Ascending aorta (tissue), 2 donors: ENCODE measurements at regions not wholly inside any gene's neighbourhood (a gene's known extent, or its start where the extent isn't known, plus 50 kb on each side); places are given as distances from the start of the nearest gene placed in this dataset.

Experiments
- DNase-seq, 2 donors: peaks; one replicate each; pipeline ENCODE4 v3.0.0-alpha.2; 2019; ENCODE audit warnings: low spot score in 2 of 2
- H3K27ac ChIP-seq, 2 donors: fragments of 200-600 bp; sonication (generic); one replicate each; pipeline ENCODE4 v1.5.1; 2016 to 2017; ENCODE audit warnings: mild to moderate bottlenecking in 1 of 2
- H3K27me3 ChIP-seq: fragments of 200-600 bp; sonication (generic); one replicate; pipeline ENCODE4 v1.5.1; 2017
- H3K36me3 ChIP-seq, 2 donors: fragments of 200-600 bp; sonication (generic); one replicate each; pipeline ENCODE4 v1.5.1; 2016
- H3K4me1 ChIP-seq, 2 donors: fragments of 200-600 bp; sonication (generic); one replicate each; pipeline ENCODE4 v1.5.1; 2016 to 2017; ENCODE audit warnings: mild to moderate bottlenecking in 1 of 2
- H3K4me3 ChIP-seq, 2 donors: fragments of 200-600 bp; sonication (generic); one replicate each; pipeline ENCODE4 v1.5.1; 2016 to 2017; ENCODE audit warnings: mild to moderate bottlenecking in 1 of 2
- H3K9me3 ChIP-seq, 2 donors: fragments of 200-600 bp; sonication (generic); one replicate each; pipeline ENCODE4 v1.5.1; 2016
- intact Hi-C: fragments of 100-400 bp; cut with DNase I; formaldehyde crosslinking; loops from one replicate; pipeline ENCODE4 v1.15.1; 2023
- TF ChIP-seq, protein P1 (sequence below), 3 experiments: fragments of 200-600 bp in 2 of 3; fragments of 450-650 bp in 1 of 3; sonication (generic) in 2 of 3; IDR thresholded peaks; one replicate each; pipeline ENCODE4 v1.5.1; 2016 to 2019; ENCODE audit warnings: antibody characterized with exemption in 3 of 3, mild to moderate bottlenecking in 1 of 3, moderate library complexity in 1 of 3

DNA sequence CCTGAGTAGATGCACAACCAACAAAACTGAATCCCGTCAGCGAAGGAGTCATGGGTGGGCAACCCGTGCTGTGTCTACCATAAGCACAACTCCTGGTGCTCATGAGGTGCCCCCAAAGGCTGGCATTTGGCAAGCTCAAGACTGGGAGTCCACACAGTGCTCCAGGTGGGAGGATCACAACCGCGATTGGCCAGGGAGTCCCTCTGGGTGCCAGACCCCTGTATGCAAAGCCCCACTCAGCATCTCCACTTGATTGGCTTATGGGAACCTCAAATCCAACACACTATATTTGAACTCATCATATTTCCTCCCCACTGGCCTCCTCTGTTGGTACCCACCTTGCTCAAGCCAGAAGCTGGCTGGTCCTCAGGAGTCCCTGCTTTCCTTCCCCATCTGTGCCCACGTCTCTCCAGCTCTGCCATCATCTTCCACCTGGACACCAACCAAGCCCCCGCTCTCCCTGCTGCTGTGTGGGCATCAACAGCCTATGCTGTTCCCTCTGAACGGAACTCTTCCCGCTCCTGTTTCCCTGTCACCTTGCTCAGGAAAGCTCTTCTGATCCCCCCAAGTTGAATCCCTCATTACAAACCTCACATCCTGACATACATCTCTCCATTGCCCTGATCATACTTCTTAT lies 142.3 kb upstream of the PTPN1 start:
- intact Hi-C loops: no loop called here
- TF ChIP-seq, protein P1, sequence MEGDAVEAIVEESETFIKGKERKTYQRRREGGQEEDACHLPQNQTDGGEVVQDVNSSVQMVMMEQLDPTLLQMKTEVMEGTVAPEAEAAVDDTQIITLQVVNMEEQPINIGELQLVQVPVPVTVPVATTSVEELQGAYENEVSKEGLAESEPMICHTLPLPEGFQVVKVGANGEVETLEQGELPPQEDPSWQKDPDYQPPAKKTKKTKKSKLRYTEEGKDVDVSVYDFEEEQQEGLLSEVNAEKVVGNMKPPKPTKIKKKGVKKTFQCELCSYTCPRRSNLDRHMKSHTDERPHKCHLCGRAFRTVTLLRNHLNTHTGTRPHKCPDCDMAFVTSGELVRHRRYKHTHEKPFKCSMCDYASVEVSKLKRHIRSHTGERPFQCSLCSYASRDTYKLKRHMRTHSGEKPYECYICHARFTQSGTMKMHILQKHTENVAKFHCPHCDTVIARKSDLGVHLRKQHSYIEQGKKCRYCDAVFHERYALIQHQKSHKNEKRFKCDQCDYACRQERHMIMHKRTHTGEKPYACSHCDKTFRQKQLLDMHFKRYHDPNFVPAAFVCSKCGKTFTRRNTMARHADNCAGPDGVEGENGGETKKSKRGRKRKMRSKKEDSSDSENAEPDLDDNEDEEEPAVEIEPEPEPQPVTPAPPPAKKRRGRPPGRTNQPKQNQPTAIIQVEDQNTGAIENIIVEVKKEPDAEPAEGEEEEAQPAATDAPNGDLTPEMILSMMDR (IDR thresholded peaks at IDR 0.05): no peak
- H3K27me3 ChIP-seq: no peaks in the 10 kb centered on the region
- no peaks in the 10 kb centered on the region for H3K36me3 ChIP-seq
- no peak for DNase-seq
- H3K9me3 ChIP-seq: no peaks in the 10 kb centered on the region
- H3K4me3 ChIP-seq: no peak overlapping the region
- no peaks in the 10 kb centered on the region for H3K4me1 ChIP-seq
- H3K27ac ChIP-seq: no peak overlapping the region

DNA sequence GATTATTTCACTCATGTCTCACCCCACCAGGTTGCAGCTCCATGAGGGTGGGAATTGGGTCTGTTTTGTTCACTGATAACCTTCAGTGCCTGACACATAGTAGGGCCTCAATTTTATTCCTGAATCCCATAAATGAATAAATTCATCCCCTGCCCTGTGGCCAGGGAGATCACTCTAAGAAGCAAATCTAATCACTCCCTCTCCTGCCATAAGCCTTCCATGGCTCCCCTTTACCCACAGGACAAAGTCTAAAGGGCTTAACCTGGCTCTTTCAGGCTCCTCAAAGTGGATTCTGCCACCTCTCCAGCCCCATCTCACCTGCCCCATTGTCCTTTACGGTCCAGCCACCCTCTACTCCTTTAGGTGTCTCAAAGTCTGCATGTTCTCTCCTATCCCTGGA lies 141.8 kb upstream of the PTPN1 start:
- Histone ChIP-seq H3K27ac (no peak overlapping the region), H3K4me3 (no peak overlapping the region), H3K27me3 (no peaks in the 10 kb centered on the region), H3K4me1 (no peaks in the 10 kb centered on the region), H3K36me3 (no peaks in the 10 kb centered on the region), H3K9me3 (no peaks in the 10 kb centered on the region)
- TF ChIP-seq, protein P1 (IDR thresholded peaks at IDR 0.05): no peak
- no peak for DNase-seq
- intact Hi-C loops: no loop called here

DNA sequence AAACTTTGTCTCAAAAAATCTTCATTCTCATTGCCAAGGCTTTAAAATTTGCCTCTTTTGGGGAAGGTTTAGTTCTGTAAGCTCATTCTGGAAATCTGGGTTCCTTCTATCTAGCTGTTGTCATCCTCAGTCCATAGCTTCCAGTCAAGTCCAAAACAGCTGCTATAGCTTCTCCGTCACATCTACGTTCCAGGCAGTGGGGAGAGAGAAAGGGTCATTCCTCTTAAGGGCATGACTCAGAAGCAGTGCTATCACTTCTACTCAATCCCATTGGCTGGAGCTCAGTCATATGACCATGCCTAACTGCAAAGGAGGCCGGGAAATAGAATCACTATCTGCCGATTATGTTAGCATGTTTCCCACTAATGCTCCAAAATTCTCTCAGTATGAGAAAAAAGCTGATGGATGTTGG lies 141.4 kb upstream of the PTPN1 start:
- intact Hi-C loops: no loop called here

DNA sequence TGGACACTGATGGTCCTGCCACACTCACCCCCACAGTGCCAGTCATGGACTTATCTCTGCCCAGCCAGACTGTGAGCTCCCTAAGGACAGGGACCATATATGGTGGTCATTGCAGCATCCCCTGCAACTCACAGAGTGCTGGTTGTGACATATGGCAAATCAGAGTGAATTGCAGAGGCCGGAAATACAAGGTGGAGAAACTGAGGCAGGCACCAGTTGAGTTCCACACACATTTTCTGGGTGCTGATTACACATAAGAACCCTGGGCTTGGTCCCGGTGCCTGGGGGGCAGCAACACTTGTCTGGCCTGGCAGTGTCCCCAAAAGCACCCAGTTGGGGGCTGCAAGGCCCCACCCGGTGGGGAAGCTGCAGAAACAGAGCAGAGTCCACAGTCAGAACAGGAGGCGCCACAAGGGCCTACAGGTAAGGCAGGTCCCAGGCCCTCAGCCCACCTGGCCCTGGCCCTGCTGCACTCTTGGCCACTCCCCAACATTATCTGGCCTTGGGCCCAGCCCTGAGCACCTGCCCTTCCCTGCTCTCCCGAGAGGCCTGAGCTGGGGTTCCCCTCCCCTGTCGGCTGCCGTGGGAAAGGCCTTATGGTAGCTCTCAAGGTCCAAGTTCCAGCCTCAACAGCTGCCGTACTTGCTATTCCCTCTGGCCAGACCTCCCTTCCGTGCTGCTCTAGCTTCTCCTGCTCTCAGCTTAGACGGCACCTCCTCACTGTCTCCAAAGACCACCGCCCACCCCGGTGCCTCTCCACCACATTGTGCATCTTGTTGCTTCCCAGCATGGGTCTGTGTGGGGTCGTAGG lies 140.8 kb upstream of the PTPN1 start:
- no peaks in the 10 kb centered on the region for H3K4me1 ChIP-seq
- no peak for DNase-seq
- no peak overlapping the region for H3K4me3 ChIP-seq
- H3K36me3 ChIP-seq: no peaks in the 10 kb centered on the region
- H3K27me3 ChIP-seq: no peaks in the 10 kb centered on the region
- intact Hi-C loops: no loop called here
- no peak overlapping the region for H3K27ac ChIP-seq
- H3K9me3 ChIP-seq: no peaks in the 10 kb centered on the region
- TF ChIP-seq, protein P1 (IDR thresholded peaks at IDR 0.05): no peak

More for the DNA sequence above, 141.4 kb upstream of the PTPN1 start:
- H3K4me3 ChIP-seq: no peak overlapping the region
- H3K9me3 ChIP-seq: no peaks in the 10 kb centered on the region
- H3K4me1 ChIP-seq: no peaks in the 10 kb centered on the region
- no peak for DNase-seq
- no peaks in the 10 kb centered on the region for H3K36me3 ChIP-seq
- no peak overlapping the region for H3K27ac ChIP-seq
- H3K27me3 ChIP-seq: no peaks in the 10 kb centered on the region
- TF ChIP-seq, protein P1 (IDR thresholded peaks at IDR 0.05): no peak

DNA sequence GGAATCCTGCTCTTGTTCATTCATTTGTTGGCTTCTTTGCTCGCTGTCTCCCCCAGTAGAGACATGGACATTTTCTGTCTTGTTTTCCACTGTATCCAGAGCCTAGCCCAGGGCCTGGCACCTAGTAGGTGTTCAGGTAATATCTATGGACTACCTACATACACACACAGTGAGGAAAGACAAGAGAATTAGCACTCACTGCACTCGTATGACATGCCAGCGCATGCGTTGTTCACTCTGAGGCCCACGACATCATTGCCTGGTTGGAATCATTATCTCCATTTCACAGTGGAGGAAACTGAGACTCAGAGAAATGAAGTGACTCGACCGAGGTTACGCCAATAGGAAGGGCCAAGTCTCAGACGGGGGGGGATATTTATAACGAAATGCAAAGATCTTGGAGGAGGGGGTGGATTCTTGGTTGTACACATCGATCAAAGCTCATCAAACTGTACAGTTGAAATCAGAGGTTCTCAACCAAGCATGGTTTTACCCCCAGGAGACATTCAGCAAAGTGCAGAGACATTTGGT lies 140.1 kb upstream of the PTPN1 start:
- no peaks in the 10 kb centered on the region for H3K9me3 ChIP-seq
- TF ChIP-seq, protein P1 (IDR thresholded peaks at IDR 0.05): no peak
- no peaks in the 10 kb centered on the region for H3K4me1 ChIP-seq
- no peaks in the 10 kb centered on the region for H3K36me3 ChIP-seq
- DNase-seq: no peak
- H3K27ac ChIP-seq: no peak overlapping the region
- no peaks in the 10 kb centered on the region for H3K27me3 ChIP-seq
- no peak overlapping the region for H3K4me3 ChIP-seq
- intact Hi-C loops: no loop called here
